GM19023 (cell line): ENCODE measurements at regions not wholly inside any gene's neighbourhood (a gene's known extent, or its start where the extent isn't known, plus 50 kb on each side); places are given as distances from the start of the nearest gene placed in this dataset.
"Not testable (repeated sequence)": the region's sequence is repeated elsewhere in the genome, so short reads cannot be mapped to it uniquely, and the experiment has no call there.

ENCODE experiments used
- ATAC-seq: cut with Tn5 transposase; IDR thresholded peaks from one replicate; pipeline ENCODE4 v1.9.1; 2021; ENCODE audit warnings: mild to moderate bottlenecking, moderate library complexity; ENCODE audit not compliant: unreplicated experiment

DNA sequence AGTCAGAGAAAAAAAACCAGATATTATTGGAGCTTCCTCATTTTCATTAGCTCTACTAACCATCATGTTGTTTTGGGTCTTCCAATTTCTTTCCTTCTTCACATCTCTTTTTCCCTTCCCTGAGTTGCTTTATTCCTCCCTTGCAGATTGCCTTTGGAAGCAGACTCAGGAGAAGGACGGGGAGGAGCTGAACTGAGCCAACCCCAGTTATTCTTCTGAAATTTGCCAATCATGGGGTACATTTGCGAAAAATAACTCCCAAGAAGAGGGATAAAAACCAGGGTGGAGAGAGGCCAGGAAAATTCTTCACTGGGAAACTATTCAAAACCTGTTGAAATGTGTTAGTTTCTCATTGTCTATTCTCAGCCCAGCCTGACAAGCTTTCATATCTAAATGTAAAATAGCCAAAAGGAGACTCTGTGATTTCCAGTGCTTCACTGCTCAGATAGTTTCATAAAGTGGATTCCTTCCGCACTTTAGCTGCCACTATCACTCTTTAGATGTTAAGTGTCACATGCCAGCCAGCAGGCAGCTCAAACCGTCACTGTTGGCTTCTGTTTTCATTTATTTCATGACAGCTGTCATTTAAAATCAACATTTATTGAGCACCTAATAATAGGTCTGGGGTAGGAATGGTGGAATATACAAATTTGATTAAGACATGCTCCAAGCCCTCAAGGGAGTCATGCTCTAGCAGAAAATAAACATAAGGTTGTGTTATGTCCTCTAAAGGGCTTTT, 204.5 kb downstream of the SREK1 start:
- no peak for ATAC-seq

DNA sequence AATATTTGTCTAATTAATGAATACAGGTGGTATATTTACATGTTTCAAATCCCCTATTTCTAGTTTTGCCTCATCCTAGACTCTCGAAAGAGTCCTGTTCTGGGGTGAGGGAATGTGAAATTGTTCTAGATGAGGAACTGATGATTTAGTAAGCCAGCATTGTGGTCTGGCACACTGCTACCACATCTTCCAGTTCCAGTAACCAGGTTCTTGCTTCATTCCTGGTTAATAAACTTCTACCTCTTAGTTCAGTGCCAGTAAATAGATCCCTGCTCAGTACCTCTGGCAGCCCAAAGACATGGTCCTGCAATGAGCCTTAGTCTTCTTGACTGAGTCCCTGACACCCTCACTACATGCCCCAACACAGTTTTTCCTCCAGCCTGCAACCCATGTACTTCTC, 207.7 kb downstream of the SREK1 start:
- ATAC-seq: no peak

DNA sequence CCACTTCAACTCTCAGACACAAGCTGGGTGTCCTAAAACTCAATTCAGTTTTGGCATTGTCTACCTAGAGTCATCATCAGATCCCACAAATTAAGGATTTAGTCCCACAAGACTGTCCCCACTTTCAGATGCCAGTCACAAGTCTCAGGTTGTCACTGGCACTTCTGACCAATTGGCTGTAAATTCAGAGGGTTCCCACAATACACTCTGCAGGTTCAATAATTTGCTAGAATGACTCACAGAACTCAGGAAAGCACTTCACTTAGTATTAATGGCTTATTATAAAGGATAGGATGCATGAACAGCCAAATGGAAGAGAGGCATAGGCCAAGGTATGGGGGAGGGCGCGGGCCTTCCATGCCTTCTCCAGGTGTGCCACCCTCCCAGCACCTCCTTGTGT, 209.1 kb downstream of the SREK1 start:
- no peak for ATAC-seq

DNA sequence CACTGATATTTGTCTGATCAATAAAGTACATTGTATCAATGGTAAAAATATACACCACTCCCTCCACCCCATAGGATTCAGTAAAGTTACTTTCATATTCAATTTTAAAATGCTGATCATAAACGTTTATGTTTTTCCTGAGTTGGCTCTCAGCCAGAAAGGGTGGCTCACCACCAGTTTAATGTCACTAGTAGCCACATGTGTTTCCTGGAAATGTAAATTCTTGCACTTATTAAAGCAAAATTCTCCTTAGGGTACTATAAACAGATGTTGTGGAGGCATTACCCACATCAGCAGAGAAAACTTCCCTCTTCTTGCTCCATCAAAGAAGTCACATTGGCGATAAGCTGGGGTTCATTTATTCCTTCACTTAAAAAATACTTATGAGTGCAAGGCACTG, 210.3 kb downstream of the SREK1 start:
- no peak for ATAC-seq

DNA sequence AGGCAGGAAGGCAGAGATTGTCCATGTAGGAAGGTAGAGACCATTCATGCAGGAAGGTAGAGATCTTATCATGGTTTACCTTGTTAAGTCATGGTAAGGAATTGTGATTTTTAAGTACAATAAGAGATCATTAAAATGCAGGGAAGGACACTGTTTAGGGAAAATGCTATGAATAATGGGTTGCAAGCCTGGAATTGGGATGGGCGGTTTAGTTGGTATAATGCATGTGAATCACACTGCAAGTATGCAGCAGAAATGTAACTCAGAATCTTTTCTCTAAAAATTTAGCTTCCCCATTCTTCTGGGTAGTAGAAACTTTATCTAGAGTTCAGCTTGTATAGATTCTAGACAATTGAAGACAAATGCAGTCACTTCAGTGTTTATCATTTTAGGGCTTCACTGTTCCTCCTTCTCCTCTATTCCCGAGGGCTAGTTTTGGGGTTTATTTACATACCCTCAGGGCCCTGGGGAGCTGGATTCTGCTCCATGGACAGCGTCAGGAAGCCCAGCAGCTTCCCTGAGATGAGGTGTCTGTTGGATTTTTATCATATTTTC, 212.0 kb downstream of the SREK1 start:
- no peak for ATAC-seq

DNA sequence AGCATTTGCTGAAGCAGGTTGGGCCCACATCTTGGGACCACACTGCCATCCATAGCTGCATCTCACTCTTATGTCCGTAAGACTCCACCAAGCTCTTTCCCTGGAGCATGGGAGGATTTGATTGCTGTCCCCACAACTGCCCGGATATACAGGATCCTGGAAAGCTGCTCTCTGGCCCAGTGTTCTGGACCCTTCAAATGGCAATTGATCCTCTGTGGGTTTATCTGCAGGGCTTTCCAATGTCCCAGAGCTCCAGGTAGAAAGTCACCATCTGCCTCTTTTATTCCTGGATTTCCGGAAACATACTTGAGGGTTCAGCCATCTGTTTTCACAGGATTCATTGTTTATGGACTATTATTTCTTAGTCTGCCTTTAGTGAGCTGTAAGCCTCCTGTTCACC, 214.6 kb downstream of the SREK1 start:
- no peak for ATAC-seq

DNA sequence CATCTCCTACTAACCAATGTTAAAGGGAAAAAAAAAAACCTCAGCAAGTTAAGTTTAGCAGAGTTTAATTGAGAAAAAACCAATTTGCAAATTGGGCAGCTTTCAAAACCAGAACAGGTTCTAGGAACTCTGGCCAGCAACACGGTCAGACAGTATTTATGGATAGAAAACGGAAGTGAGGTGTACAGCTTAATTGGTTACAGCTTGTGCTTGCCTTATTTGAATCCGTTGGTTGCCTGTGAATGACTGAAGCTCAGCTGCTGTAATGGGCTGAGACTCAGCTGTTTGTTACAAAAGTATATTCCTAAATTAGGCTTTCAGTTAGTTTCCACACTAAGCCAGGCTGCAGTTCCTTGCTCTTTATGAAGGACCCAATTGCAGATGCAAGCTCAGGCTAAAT, 217.0 kb downstream of the SREK1 start:
- ATAC-seq: no peak

DNA sequence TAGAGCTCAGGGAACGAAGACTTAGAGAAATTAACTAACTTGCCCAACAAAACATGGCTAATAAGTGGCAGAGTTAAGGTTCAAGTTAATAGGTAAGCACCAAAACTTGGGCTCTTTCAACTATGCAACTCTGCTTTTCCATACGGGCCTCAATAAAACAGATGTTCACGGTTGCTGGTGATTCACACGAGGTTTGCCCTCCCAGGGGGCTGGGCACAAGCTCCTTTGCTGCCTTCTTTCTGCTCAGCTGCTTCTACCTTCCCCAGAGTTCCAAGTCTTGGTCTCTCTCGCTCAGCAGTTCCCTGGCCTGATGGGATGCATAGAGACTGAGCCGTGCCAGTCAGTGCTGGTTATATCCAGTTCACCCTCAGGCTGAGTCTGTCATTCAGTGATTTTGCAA, 217.9 kb downstream of the SREK1 start:
- no peak for ATAC-seq

DNA sequence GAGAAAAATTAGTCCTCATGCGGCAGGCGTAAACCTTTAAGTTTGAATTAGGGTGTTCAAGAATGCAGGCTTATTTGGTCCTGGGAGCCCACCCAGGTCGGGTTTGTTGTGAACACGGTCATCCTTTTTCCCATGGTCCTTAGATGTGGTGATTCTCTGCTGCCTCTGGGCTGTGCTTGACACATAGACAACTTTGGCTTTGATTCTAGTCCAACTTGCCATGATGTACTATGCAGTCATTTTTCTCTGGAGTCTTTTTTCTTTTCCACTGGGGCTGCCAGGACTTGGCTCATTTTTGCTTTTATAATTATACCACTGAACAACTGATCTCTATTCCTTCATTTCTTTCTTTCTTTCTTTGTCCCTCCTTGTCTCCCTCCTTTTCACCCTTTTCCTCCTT, 218.6 kb downstream of the SREK1 start:
- no peak for ATAC-seq

DNA sequence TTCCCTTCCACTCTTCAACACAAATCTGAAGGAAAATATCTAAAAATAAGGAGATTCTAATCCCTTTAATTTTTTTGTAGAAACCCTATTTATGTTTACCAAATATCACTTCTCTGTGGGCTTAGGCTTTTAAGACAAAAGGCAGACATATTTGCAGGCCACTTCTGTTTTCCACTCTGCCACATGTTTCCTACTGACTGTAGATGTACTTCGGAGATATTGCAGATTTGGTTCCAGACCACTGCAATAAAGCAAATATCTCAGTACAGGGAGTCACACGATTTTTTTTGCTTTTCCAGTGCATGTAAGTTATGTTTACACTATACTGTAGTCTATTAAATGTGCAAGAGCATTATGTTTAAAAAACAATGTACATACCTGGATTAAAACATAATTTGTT, 219.0 kb downstream of the SREK1 start:
- ATAC-seq: no peak

DNA sequence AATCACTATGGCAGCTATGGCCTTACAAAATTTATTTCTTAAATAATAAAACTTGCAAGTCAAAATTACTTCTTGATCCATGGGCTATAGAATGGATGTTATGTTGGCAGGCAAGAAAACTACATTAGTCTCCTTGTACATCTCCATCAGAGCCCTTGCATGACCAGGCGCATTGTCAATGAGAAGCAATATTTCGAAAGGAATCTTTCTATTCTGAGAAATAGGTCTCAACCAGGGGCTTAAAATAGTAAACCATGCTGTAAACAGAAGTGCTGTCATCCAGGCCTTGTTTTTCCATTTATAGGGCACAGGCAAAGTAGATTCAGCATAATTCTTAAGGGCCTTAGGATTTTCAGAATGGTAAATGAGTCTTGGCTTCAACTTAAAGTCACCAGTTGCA, 220.1 kb downstream of the SREK1 start:
- no peak for ATAC-seq

DNA sequence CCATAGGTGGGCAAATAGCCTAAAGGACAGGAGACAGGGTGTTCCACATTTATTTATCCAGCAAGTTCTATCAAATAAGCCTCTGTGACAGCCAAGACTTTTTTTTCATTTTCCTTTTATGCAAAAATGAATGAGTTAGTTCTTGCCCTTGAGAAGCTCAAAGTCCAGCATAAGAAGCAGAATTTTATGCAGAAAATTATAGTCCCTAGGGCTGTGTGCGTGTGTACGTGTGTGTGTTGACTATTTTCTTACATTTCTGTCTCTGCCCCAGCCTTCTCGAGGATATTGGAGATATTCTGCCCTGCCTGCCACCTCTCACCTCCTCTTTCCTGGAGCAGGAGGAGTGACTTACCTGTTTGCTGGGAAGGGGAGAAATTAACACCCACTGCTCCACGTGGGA, 221.9 kb downstream of the SREK1 start:
- no peak for ATAC-seq

DNA sequence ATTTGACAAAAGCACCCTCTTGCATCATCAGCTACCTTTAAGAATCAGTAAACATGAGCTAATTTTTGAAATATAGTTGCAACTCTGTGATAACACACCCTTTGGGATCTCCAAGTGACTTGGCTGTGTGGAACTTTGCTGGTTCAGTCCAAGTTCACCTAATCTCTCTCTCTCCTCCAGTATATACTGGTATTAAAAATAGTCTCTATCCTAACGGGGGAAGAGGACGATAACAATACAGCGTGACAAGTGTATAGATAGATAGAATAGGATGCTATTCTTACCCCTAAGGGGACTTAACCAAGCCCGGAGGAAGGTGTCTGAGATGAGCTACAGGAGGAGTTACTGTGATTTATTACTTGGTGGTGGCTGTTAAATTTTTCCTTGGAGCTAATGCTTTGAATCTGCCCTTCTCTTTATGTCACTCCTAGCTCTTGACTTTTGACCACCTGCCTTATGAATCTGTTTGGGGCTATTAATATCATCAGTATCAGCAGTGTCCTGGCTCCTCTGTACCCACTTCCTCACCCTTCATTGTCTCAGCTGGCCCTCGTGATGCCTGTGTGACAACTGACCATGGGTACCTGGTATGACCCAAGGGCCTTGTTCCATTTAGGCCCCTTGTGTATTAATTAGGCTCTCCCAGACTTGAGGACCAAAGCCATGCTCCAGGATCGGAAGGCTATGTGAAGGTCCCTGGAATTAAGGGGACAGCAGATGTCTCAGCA, 223.9 kb downstream of the SREK1 start:
- no peak for ATAC-seq

DNA sequence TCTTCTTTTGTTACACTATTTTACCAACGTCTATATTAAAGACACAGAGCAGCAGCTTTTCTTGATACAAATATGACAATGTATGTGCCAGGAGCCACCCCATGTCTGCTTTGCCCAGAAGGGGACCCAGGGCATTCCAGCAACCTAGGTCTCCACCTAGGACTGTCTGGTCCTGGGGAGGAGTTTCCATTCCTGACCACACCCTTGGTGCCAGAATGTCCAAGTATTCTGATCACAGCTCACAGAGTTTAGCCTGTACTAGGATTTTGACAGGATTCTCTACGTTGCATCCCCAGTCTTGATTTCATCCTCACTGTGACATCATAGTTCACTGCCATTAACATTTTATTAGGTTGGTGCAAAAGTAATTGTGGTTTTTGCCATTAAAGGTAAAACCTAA, 224.7 kb downstream of the SREK1 start:
- ATAC-seq: no peak

DNA sequence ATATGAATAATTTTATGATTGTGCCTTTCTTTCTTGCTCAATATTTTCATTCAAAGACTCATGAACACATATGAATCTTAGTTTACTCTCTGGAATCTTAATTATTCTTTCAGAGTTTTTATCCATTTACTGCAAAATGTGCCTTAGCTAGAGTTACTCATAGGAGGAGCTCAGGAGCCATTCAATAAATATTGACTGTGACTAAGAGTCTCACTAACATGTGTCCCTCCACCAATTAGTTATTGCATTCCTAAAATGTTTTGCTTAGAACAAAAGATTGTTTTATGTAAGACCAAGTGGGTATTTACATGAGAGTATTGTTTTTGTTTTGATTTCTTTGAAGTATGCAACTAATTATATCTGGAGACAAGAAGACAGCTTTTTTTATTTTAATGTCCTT, 218.4 kb upstream of the MAST4 start:
- no peak for ATAC-seq

DNA sequence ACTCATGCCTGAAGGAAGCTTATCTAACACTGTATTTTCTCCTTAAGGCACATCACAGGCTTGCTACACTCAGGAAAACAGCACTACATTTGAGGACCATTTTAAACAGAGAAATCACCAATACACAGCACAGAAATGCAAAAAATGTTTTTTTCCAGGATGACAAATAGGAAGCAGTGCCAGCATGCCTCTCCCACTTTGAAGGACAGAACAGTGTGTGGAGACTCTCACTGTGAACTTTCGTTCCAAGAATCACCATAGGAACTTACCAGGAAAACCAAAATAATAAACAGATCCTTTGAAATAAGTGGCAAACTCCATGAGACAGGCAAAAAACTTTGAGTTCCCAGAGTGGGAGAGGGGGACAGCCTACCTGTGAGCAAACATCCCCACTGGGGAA, 217.8 kb upstream of the MAST4 start:
- no peak for ATAC-seq

DNA sequence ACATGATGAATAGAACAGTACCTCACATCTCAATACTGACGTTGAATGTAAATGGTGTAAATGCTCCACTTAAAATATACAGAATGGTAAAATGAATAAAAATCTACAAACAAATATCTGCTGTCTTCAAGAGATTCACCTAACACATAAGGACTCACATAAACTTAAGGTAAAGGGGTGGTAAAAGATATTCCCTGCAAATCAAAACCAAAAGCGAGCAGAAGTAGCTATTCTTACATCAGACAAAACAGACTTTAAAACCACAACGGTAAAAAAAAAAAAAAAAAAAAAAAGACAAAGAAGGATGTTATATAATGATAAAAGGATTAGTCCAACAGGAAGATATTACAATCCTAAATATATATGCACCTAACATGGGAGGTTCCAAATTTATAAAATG, 214.0 kb upstream of the MAST4 start:
- ATAC-seq: no peak

DNA sequence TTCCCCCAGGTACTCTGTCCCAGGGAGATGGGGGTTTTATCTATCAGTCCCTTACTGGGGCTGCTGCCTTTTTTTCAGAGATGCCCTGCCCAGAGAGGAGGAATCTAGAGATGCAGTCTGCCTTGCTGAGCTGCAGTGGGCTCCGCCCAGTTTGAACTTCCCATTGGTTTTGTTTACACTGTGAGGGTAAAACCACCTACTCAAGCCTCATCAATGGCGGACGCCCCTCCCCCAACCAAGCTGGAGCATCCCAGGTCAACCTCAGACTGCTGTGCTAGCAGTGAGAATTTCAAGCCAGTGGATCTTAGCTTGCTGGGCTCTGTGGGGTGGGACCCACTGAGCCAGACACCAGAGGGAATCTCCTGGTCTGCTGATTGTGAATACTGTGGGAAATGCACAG, 191.0 kb upstream of the MAST4 start:
- not testable (repeated sequence) for ATAC-seq

DNA sequence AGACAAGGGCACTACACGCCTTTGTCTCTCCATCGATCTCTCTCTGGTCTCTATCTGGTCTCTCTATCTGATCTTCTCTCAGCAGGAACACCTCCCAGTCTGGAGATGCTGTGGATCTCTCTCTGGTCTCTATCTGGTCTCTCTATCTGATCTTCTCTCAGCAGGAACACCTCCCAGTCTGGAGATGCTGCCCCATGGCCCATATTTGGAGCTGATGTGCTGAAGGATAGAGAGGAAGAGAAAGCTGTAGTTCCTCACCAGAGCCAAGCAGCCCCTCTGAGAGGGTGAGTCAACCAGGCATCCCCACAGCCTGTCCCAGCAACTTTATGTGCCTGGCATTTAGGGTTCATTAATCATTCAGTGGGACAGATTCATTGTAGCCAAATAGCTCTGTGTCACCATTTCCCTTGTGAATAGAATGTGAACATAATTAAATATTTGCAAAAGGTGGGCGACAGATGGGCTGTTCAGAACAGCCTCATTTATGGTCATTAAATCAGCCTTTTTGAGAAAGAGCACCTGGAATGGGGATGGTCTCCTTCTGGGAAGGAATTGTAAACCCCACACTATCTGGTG, 189.3 kb upstream of the MAST4 start:
- ATAC-seq: no peak

DNA sequence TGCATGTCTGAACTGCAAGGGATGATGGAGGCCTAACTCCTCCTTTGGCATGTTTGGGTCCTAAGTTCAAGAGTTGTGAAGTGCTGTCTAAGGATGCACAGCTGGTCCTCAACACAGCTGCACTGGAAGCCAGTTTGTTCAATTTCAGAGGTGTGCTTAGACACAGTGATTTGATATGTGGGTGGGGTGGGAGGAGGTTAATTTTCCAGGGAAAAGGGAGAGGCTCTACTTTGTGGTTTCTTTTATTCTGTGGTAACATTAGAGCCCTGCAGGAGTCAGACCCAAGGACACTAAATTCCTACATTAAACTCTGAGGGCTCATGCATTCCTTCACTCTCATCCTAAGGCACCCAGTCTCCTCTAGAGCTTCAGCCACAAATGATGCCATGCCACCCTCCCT, 188.4 kb upstream of the MAST4 start:
- no peak for ATAC-seq

DNA sequence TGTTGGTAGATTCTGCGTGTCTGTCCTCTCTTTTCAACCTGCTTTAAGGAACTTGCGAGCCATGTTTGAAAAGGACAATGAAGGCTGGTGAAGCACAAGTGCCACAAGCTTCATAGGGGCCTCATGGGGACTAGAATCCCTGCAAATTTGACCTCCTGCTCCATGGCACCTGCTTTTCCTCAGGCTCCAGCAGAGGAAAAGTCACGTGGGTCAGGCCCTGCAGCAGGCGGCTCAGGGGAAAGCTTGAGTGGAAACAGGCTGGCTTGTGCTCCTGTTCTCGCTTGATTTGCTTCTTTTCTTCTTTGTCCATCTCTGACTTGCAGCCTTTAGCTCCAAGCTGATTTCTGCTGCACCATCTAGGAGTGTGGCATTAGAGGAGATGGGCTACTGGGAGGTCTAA, 187.6 kb upstream of the MAST4 start:
- no peak for ATAC-seq

DNA sequence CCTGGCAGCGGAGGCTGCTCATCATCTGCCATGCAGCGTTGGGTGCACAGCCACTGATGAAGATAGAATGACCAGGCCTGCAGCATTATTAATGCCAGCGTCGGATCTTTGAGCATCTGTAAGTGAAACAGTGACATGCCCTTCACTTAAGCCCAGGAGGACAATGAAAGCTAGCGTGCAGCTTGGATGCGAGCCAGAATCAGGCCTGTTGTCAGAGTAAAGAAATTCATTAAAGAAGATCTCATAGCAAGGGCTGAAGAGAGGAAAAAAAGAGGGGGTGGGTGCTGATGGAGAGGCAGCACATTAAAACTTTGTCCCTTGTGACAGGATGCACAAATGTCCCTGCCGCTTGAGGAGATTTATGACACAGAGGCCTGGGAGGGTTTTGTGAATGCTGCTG, 186.1 kb upstream of the MAST4 start:
- no peak for ATAC-seq
